ENCODE measurements at regions not wholly inside any gene's neighbourhood (a gene's known extent, or its start where the extent isn't known, plus 50 kb on each side); places are given as distances from the start of the nearest gene placed in this dataset.

DNA sequence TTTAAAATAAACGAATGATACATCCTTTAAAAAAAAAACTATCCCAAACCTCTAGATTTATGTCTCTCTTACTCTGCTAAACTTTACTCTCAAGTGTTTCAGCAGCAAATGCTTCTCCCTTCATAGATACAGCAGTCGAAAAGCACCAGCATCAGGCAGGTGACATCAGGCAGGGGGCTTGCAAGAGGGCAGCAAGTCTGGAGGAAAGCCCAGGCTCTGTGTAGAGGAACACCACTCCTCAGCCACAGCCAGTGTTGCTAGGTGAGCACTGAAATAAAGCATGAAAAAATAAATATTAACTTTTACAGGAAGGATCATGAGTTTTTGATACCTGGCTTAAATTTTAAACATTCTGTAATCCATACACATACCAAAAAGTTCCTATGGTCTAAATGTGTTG, 419.4 kb downstream of the GALC start:
- no peak for DNase-seq (ENCODE audit: low spot score)
- WGBS: 46% methylated on average over 2 of the region's 2 CpGs

DNA sequence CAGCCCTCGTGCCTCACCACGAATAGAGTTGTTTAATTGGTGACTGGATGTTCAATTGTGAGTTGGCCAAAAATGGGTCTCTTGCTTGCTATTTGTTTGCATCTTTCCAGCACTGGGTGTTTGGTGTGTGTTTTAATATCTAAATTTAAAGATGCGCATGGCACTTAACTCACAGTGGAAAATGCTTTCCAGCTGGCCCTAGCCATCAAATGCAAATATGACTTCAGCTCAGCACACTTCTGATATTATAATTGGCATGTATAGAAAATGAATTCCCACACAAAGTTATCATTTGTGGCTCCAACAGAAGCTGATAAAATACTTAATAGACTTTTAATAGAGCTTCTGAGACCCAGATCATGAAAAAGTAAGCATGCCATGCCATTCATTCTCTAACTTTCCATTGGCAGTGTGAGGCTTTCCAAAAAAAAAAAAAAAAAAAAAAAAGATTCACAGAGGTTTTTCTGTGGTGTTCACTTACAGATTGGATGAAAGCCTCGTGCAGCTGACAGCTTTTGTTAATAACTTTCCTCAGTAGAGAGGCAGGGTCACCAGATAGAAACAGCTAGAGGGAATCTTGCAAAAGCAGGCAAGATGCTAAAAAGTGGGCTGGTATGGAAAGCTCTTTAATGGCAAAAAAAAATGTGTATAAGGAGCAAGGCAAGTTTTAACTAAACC, 425.2 kb downstream of the GALC start:
- no peaks in the 10 kb centered on the region for H3K9me3 ChIP-seq (ENCODE audit: control insufficient read depth in 4 of 4, low read length in 3 of 4)
- no peak for DNase-seq (ENCODE audit: low spot score)
- no peak overlapping the region for H3K9ac ChIP-seq (ENCODE audit: low read depth in 1 of 2, low read length in 2 of 2)
- H3K4me1 ChIP-seq (ENCODE audit: control insufficient read depth in 4 of 4, insufficient read depth in 4 of 4, low read length in 3 of 4): no peaks in the 10 kb centered on the region
- no peaks in the 10 kb centered on the region for H3K36me3 ChIP-seq (ENCODE audit: control insufficient read depth in 4 of 4, insufficient read depth in 3 of 4, low read depth in 1 of 4, low read length in 3 of 4)
- no peaks in the 10 kb centered on the region for H3K27me3 ChIP-seq (ENCODE audit: control insufficient read depth in 4 of 4, insufficient read depth in 4 of 4, low read length in 3 of 4)
- no peak overlapping the region for H3K27ac ChIP-seq (ENCODE audit: low read depth in 1 of 2, low read length in 2 of 2)
- no peak for TF ChIP-seq EGR1 (IDR thresholded peaks at IDR 0.05; ENCODE audit: low read depth in 2 of 2)
- TF ChIP-seq, protein P1, sequence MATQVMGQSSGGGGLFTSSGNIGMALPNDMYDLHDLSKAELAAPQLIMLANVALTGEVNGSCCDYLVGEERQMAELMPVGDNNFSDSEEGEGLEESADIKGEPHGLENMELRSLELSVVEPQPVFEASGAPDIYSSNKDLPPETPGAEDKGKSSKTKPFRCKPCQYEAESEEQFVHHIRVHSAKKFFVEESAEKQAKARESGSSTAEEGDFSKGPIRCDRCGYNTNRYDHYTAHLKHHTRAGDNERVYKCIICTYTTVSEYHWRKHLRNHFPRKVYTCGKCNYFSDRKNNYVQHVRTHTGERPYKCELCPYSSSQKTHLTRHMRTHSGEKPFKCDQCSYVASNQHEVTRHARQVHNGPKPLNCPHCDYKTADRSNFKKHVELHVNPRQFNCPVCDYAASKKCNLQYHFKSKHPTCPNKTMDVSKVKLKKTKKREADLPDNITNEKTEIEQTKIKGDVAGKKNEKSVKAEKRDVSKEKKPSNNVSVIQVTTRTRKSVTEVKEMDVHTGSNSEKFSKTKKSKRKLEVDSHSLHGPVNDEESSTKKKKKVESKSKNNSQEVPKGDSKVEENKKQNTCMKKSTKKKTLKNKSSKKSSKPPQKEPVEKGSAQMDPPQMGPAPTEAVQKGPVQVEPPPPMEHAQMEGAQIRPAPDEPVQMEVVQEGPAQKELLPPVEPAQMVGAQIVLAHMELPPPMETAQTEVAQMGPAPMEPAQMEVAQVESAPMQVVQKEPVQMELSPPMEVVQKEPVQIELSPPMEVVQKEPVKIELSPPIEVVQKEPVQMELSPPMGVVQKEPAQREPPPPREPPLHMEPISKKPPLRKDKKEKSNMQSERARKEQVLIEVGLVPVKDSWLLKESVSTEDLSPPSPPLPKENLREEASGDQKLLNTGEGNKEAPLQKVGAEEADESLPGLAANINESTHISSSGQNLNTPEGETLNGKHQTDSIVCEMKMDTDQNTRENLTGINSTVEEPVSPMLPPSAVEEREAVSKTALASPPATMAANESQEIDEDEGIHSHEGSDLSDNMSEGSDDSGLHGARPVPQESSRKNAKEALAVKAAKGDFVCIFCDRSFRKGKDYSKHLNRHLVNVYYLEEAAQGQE (IDR thresholded peaks at IDR 0.05): no peak
- TF ChIP-seq, protein P2, sequence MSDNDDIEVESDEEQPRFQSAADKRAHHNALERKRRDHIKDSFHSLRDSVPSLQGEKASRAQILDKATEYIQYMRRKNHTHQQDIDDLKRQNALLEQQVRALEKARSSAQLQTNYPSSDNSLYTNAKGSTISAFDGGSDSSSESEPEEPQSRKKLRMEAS (IDR thresholded peaks at IDR 0.05): no peak
- no peak for TF ChIP-seq NR2F2 (IDR thresholded peaks at IDR 0.05)
- TF ChIP-seq HNF4G (IDR thresholded peaks at IDR 0.05): no peak
- no peak for TF ChIP-seq FOXA2 (IDR thresholded peaks at IDR 0.05)
- no peak for TF ChIP-seq RAD21 (IDR thresholded peaks at IDR 0.05)
- TF ChIP-seq, protein P3, sequence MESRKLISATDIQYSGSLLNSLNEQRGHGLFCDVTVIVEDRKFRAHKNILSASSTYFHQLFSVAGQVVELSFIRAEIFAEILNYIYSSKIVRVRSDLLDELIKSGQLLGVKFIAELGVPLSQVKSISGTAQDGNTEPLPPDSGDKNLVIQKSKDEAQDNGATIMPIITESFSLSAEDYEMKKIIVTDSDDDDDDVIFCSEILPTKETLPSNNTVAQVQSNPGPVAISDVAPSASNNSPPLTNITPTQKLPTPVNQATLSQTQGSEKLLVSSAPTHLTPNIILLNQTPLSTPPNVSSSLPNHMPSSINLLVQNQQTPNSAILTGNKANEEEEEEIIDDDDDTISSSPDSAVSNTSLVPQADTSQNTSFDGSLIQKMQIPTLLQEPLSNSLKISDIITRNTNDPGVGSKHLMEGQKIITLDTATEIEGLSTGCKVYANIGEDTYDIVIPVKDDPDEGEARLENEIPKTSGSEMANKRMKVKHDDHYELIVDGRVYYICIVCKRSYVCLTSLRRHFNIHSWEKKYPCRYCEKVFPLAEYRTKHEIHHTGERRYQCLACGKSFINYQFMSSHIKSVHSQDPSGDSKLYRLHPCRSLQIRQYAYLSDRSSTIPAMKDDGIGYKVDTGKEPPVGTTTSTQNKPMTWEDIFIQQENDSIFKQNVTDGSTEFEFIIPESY (IDR thresholded peaks at IDR 0.05): no peak
- TF ChIP-seq YY1 (IDR thresholded peaks at IDR 0.05): no peak
- TF ChIP-seq GABPA (IDR thresholded peaks at IDR 0.05 in 1 of 2, conservative IDR thresholded peaks at IDR 0.05 in 1 of 2): no peak
- TF ChIP-seq RXRA (IDR thresholded peaks at IDR 0.05): no peak
- WGBS: 57% methylated on average over 4 of the region's 4 CpGs
- H3K4me3 ChIP-seq (ENCODE audit: low read depth in 1 of 3, low read length in 3 of 3): no peak overlapping the region

More for the DNA sequence above, 419.4 kb downstream of the GALC start:
- TF ChIP-seq RAD21 (IDR thresholded peaks at IDR 0.05) (no peak), RXRA (IDR thresholded peaks at IDR 0.05) (no peak), JUND (IDR thresholded peaks at IDR 0.05) (no peak), HNF4G (IDR thresholded peaks at IDR 0.05) (no peak), YY1 (IDR thresholded peaks at IDR 0.05) (no peak)
- TF ChIP-seq, protein P4, sequence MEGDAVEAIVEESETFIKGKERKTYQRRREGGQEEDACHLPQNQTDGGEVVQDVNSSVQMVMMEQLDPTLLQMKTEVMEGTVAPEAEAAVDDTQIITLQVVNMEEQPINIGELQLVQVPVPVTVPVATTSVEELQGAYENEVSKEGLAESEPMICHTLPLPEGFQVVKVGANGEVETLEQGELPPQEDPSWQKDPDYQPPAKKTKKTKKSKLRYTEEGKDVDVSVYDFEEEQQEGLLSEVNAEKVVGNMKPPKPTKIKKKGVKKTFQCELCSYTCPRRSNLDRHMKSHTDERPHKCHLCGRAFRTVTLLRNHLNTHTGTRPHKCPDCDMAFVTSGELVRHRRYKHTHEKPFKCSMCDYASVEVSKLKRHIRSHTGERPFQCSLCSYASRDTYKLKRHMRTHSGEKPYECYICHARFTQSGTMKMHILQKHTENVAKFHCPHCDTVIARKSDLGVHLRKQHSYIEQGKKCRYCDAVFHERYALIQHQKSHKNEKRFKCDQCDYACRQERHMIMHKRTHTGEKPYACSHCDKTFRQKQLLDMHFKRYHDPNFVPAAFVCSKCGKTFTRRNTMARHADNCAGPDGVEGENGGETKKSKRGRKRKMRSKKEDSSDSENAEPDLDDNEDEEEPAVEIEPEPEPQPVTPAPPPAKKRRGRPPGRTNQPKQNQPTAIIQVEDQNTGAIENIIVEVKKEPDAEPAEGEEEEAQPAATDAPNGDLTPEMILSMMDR (IDR thresholded peaks at IDR 0.05; ENCODE audit: low read depth, low read length, missing input control): no peak
- Histone ChIP-seq H3K9me3 (ENCODE audit: control insufficient read depth in 4 of 4, low read length in 3 of 4) (peaks cover 0 to 2% (median 0%) of the 10 kb centered on the region in 4 donors), H3K27me3 (ENCODE audit: control insufficient read depth in 4 of 4, insufficient read depth in 4 of 4, low read length in 3 of 4) (no peaks in the 10 kb centered on the region), H3K4me3 (ENCODE audit: low read depth in 1 of 3, low read length in 3 of 3) (no peak overlapping the region), H3K4me1 (ENCODE audit: control insufficient read depth in 4 of 4, insufficient read depth in 4 of 4, low read length in 3 of 4) (no peaks in the 10 kb centered on the region), H3K27ac (ENCODE audit: low read depth in 1 of 2, low read length in 2 of 2) (no peak overlapping the region), H3K36me3 (ENCODE audit: control insufficient read depth in 4 of 4, insufficient read depth in 3 of 4, low read depth in 1 of 4, low read length in 3 of 4) (no peaks in the 10 kb centered on the region), H3K9ac (ENCODE audit: low read depth in 1 of 2, low read length in 2 of 2) (no peak overlapping the region)
